Hematopoietic multipotent progenitor cell treated with erythropoietin and hydrocortisone succinate and interleukin-3 and kit ligand, for 15 days (in vitro differentiated cells): ENCODE measurements at regions not wholly inside any gene's neighbourhood (a gene's known extent, or its start where the extent isn't known, plus 50 kb on each side); places are given as distances from the start of the nearest gene placed in this dataset.
"Not testable (repeated sequence)": the region's sequence is repeated elsewhere in the genome, so short reads cannot be mapped to it uniquely, and the experiment has no call there.

Experiments used
- DNase-seq: peaks from one replicate; pipeline ENCODE4 v3.0.0-alpha.2; 2015; ENCODE audit warnings: low spot score

GRCh38 chr1:25021591-25022215 is 91.6 kb upstream of the RUNX3 start:
- no peak for DNase-seq

GRCh38 chr1:25020851-25021590 is 90.9 kb upstream of the RUNX3 start:
- DNase-seq = no peak

GRCh38 chr1:25020173-25020845 is 90.2 kb upstream of the RUNX3 start:
- DNase-seq = no peak

GRCh38 chr1:25019337-25020172 is 89.5 kb upstream of the RUNX3 start:
- no peak for DNase-seq

DNA sequence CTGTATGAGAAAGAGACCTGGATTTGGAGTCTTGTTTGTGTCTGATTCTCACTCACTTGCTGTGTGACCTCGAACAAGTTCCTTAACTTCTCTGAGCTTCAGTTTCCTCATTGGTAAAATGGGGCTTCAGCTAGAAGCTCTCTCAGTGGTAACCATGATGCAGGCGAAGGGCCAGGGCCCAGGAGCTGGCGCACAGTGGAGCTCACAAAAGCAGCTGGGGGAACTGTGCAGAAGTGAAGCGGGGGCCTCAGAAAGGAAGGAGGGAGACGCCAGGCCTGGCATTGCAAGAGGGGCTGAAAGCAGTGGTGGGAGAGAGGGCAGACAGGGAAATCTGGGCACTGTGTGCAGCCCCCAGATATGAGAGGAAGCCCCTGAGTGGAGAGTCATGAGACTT is 88.9 kb upstream of the RUNX3 start:
- no peak for DNase-seq

- no peak for DNase-seq
These were observed 88.1 kb upstream of the RUNX3 start for GRCh38 chr1:25018110-25018735.

DNA sequence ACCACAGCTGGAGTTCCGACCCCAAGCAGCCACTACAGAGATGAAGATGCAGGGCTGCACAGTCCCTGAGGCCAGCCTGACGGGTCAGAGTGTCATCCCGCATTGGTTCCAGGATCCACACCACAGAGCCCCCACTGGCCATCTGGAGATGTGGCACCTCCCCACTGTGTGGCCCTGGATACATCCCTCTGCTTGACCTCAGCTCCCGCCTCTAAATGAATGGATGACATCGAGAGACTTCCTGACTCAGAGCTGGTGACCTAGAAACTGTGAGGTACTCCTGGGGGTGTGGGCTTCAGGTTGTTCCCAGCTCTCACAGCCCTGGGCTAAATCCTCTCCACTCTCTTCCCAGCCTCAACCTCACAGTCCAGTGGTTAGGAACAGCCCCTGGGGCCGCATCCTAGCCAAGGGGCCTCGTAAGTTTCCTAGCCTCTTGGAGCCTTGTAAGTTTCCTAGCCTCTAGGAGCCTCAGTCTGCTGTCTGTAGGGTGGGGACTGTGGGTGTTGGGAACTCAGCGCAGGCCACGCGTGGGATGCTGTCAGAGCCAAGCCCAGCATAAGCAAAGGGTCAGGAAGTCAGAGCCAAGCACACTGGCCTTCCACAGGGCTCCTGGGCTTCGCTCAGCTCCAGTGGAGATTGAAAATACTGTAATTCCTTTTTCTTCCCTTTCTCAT is 87.5 kb upstream of the RUNX3 start:
- no peak for DNase-seq

DNA sequence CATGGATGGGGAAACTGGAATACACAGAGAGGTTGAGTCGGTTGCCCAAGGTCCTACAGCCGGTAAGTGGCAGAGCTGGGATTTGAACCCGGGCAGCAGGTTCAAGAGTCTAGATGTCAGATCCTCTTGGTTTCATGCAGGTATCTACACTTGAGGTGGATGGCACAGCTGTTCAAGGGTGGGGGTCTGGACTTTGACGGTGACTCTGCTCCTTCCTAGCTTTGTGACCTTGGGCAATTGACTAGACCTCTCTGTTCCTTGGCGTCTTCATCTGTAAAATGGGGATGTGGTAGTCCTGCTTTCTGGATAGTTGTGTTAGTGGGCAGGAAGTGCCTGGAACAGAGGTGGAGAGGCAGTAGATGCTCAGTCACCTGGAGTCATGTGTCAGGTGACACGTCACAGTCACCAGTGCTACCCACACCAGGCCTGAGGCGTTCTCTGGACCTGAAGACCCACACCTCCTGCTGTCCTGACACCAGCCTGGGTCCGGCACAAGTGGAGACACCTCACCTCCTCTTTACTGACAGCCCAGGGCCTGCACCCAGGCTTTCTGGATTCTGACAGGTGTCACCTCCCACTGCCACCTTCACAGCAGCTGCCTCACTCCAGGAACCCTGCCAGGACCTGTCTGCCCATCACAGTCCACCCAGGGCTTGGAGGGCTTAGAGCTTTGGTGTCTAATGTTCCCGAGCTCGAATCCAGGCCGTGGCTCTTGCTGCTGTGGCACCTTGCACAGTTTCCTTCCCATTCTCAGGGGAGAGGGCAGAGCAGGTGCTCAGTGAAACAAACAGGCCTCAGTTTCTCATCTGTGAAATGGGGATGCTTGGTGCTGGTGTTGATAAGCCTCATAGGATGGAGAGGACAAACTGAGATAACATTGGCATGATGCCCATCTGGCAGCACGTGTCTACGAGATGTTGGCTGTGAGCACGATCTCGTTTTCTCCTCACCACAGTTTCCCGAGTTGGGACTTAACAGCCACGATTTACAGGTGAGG is 83.2 kb upstream of the RUNX3 start:
- DNase-seq = no peak

DNA sequence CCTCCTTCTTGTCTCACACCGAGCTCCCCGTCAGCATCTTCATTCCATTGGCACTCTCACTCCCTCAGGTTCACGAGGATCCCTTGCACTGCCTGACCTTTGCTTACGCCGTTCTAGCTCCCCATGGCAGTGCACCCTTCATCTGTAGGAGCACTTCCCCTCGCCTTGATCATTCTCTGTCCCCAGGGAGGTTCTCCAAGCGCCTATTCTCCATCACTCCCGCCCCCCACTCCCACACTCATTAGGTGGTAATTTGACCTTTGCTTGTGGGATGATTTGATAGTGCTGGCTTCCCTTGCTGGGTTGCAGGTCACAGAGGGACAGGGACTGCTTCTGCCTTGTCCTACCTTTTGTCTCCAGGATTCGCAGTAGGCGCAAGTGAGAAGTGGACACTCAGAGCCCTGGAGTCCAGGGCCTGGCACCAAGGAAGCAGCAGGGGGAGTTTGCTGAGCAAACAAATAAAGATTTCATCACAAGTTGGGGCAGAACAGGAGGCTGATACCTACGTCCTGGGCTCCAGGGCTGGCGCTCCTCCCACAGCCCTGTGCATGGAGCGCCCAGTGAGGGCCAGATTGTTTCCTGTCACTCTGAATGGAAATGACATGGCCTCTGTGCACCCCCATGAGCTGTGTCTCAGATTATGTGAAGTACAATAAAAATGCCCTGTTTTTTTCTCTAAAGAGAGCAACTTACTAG is 82.0 kb upstream of the RUNX3 start:
- DNase-seq = no peak

DNA sequence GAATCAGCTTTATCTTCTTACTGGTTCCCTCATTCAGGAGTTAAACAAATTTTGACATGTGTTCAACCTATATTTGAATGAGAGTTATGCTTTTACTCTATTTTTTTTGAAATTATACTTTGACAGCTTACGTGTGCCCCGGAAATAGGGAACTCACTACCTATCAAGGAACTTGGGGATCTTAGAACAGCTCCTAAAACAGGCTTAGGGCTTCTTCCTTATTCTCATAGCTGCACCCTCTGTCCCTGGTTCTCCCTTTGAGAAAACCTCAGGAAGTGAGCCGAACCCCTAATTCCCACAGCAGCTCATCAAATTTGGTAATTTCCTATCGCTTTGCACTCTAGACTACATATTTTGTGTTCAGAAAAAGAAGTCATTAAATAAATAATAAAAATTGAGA is 81.2 kb upstream of the RUNX3 start:
- DNase-seq = no peak

GRCh38 chr1:25009671-25010262 is 79.7 kb upstream of the RUNX3 start:
- DNase-seq = no peak

DNA sequence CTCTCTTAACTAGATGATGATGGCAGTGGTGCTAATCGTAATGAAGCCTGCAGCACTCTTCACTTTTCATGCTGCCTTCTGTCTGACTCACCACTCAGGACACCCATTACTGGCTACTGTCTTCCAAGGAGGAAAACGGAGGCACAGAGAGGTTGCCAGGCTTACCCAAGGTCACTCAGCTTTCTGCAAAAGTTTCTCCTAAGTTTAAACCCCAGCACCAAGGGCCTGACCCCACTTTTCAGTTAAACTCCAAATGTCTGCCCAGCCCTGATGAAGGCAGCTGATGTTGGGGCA is 78.1 kb upstream of the RUNX3 start:
- no peak for DNase-seq

- DNase-seq = not testable (repeated sequence)
These were observed 77.5 kb upstream of the RUNX3 start for GRCh38 chr1:25007390-25008191.

- no peak for DNase-seq
These were observed 76.7 kb upstream of the RUNX3 start for GRCh38 chr1:25006770-25007169.

DNA sequence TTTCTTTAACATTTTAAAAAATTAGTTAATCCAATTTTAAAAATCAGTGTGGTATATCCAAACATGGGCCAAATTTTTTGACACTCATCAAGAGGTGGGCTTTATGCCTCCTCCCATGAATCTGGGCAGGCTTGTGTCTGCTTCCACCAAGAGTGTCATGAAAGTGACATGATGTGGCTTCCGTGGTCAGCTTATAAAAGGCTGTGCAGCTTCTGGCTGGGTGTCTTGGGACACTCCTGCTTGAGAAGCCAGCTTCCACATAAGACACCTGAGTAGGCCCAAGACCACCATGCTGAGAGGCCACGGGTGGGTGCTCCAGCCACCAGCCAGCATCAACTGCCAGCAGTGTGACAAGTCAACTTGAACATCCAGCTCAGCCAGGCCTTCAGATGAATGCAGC is 74.3 kb upstream of the RUNX3 start:
- no peak for DNase-seq

- DNase-seq = no peak
These were observed 73.5 kb upstream of the RUNX3 start for GRCh38 chr1:25003457-25004190.

DNA sequence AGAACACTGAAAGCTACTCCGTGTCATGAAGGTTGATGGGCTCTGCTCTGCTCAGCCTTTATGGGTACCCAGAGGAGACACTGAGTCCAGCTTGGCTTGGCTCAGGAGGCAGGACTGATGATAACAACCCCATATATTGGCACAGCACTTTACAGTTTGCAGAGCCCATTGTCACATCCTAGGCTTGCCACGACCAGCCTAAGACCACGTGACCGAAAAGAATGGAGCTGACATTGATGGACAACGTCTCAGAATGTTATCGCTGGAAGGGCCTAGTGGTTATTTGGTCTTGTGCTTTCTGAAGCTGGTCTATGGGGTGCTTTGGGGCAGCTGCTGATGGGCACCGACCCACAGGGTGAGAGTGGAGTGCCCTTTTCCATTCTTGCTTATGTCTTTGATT is 72.9 kb upstream of the RUNX3 start:
- DNase-seq = no peak
